ENCODE measurements at regions not wholly inside any gene's neighbourhood (a gene's known extent, or its start where the extent isn't known, plus 50 kb on each side); places are given as distances from the start of the nearest gene placed in this dataset.

GRCh38 chr5:167241436-167242067, 1049.9 kb upstream of the WWC1 start:
- no peaks in the 10 kb centered on the region for H4K20me1 ChIP-seq (replicated peaks; ENCODE audit: control insufficient read depth, extremely low read depth, insufficient read depth, low read length)
- H2AFZ ChIP-seq (ENCODE audit: low read depth, low read length), result no peak overlapping the region
- H3K9me1 ChIP-seq (replicated peaks; ENCODE audit: control insufficient read depth, extremely low read depth, insufficient read depth, low read length), result no peaks in the 10 kb centered on the region
- H3K9ac ChIP-seq (replicated peaks; ENCODE audit: extremely low read depth, insufficient read depth, low read length), result no peak overlapping the region
- TF ChIP-seq FOS (IDR thresholded peaks at IDR 0.05; ENCODE audit: borderline replicate concordance, insufficient read depth, low read length) (no peak), MYC (IDR thresholded peaks at IDR 0.05; ENCODE audit: low read depth, low read length) (no peak), MAX (IDR thresholded peaks at IDR 0.05; ENCODE audit: insufficient read depth, insufficient read length) (no peak), EZH2 (IDR thresholded peaks at IDR 0.05; ENCODE audit: borderline replicate concordance, low read depth, low read length, severe bottlenecking) (no peak), POLR2AphosphoS5 (IDR thresholded peaks at IDR 0.05; ENCODE audit: insufficient read depth, low read depth, low read length) (no peak), GATA2 (IDR thresholded peaks at IDR 0.05; ENCODE audit: insufficient read depth, insufficient read length, low read depth, low read length) (no peak), JUN (IDR thresholded peaks at IDR 0.05; ENCODE audit: borderline replicate concordance, insufficient read depth, insufficient read length, low read depth) (no peak), CTCF (IDR thresholded peaks at IDR 0.05; ENCODE audit: extremely low read depth in 1 of 2, insufficient read depth in 1 of 2, low read depth in 1 of 2, low read length in 2 of 2) (no peak), POLR2A (IDR thresholded peaks at IDR 0.05; ENCODE audit: low read depth, low read length) (no peak)
- dilution Hi-C loops (cut with MboI; ENCODE audit: extremely low pct_ligation_motif_present, low sequenced_read_pairs), result no loop called here
- H3K79me2 ChIP-seq (ENCODE audit: control insufficient read depth, insufficient read depth, low read length), result no peaks in the 10 kb centered on the region
- intact Hi-C loops (cut with micrococcal nuclease), result no loop called here
- H3K4me3 ChIP-seq (replicated peaks in 1 of 3; ENCODE audit: insufficient read depth in 1 of 3, low read depth in 1 of 3, low read length in 3 of 3), result no peak overlapping the region
- no peaks in the 10 kb centered on the region for H3K9me3 ChIP-seq (replicated peaks; ENCODE audit: control insufficient read depth, insufficient read depth, low read length)
- FAIRE-seq (no peak), DNase-seq (ENCODE audit: low read depth, low spot score) (no peak)
- ChIA-PET CTCF (no interaction called here), POLR2A (no interaction called here)
- no peak overlapping the region for H3K4me2 ChIP-seq (ENCODE audit: insufficient read depth, low read length)
- H3K27ac ChIP-seq (ENCODE audit: insufficient read depth, low read depth, low read length), result no peak overlapping the region
- no peaks in the 10 kb centered on the region for H3K36me3 ChIP-seq (ENCODE audit: control insufficient read depth in 2 of 2, extremely low read depth in 1 of 2, insufficient read depth in 2 of 2, low read length in 2 of 2)
- BruUV-seq (replicated peaks), result no TSS peak
- H3K27me3 ChIP-seq (ENCODE audit: control insufficient read depth in 2 of 2, insufficient read depth in 2 of 2, low read length in 2 of 2), result no peaks in the 10 kb centered on the region
- no peaks in the 10 kb centered on the region for H3K4me1 ChIP-seq (ENCODE audit: control insufficient read depth, extremely low read depth, insufficient read depth, low read length)

All from endothelial cell of umbilical vein (primary cell).